ENCODE measurements at regions not wholly inside any gene's neighbourhood (a gene's known extent, or its start where the extent isn't known, plus 50 kb on each side); places are given as distances from the start of the nearest gene placed in this dataset.

GRCh38 chr2:100222844-100223243 is 80.5 kb upstream of the AFF3 start:
- DNase-seq, result no peak

GRCh38 chr2:100218552-100218951 is 76.2 kb upstream of the AFF3 start:
- DNase-seq, result no peak

DNA sequence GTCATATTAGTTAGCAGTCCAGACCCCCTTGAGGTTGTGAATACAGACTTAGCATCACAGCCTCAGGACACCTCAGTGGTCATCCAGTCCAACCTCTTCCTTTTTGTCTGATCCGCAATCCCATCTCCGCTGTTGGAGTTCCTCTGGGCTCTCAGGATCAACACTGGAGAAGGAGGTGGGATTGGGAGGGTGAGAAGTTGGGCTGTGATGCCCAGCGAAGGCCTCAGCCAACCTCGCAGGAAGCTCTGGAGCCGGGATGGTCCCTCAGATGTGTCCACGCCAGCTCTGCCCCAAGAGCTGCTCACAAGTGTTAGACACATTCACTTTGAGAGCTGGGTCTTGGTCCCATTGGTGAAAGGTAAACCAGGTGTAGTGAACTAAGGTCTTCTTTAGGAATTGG is 74.9 kb upstream of the AFF3 start:
- DNase-seq, result no peak

DNA sequence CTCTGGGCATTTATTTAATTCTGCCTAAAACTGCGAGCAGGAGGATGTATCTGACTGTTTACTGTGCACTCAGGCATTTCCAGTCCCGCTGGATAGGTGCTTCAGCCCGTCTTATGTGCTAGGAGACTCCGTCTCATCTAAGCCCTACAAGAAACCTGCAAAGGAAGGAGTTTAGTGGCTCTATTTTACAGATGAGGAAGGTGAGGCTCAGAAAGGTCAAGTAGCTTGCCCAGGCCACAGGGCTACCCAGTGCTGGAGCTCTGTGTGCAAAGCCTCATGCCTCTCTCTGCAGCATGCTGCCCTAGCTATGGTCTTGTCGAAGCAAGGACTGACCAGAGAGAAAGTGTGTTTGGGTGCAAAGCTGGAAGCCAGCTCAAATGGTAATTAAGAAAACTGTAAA is 73.6 kb upstream of the AFF3 start:
- no peak for DNase-seq

GRCh38 chr2:100215371-100215770 is 73.0 kb upstream of the AFF3 start:
- DNase-seq, result no peak

DNA sequence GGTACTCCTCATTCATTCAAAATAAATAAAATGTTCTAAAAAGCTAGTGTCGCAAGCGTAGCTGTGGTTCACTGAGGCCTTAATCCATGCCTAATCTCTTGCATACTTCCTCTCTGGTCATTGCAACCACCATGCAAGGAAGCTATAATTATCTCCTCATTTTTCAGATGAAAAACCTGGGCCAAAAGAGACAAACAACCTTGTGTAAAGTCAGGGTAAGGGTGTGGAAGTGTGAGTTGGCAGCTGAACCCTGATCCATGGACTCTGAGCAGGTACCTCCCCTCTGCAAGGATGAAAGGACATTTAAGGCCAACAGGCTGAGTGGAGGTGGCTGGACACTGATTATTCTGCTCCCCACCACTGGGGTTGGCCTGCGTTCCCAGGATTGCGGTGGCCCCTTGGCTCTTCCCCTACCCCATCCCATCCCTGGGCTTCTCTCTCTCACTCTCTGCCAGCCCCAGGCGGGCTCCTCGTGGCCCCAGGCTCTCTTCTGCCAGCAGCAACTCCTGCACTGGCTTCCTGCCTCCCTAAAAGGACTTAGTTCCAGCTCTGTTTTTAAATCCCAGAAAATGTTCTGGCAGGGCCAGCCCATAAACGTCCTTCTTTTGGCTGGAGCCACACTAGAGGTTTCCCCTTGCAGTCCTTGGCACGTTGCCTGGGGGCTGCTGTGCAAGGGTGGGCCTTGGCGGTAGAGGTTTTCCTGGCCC is 72.0 kb upstream of the AFF3 start:
- DNase-seq, result peak; percentile 52 to 66

- no peak for DNase-seq
Measured at GRCh38 chr2:100213595-100213994, 71.2 kb upstream of the AFF3 start.

DNA sequence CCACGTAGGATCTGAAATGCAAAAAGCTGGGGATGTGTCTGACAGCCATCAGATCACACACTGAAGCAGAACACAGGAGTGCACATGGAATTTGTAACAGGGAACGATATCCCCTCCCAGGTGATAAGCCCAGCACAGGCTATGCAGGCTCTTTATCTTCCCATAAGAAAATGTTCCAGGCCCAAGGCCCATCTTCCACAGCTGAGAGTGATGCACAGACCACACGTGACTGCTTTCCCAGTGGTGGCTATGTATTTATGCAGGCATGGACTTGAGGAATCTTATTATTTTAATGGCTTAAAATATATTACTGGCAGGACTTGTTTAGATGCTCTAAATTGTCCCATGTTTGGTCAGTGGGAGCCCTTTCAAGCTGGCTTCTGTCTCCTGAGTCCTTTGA is 70.5 kb upstream of the AFF3 start:
- DNase-seq, result no peak

DNA sequence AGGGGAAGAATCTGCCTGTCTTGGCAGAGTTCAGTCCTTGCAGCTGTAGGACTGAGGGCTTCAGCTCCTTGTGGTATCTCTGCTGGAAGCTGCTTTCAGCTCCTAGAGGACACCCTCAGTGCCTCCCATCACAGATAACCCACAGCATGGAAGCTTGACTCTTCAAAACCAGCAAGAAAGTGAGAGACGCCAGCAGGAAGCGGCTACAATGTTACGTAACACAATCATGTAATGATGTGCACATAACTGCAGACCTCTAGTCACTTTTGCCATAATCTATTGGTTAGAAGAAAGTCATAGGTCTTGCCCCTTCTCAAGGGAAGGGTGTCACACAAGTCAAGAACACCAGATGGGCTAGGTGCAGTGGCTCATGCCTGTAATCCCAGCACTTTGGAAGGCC is 69.1 kb upstream of the AFF3 start:
- peak; percentile 53 to 69 for DNase-seq

DNA sequence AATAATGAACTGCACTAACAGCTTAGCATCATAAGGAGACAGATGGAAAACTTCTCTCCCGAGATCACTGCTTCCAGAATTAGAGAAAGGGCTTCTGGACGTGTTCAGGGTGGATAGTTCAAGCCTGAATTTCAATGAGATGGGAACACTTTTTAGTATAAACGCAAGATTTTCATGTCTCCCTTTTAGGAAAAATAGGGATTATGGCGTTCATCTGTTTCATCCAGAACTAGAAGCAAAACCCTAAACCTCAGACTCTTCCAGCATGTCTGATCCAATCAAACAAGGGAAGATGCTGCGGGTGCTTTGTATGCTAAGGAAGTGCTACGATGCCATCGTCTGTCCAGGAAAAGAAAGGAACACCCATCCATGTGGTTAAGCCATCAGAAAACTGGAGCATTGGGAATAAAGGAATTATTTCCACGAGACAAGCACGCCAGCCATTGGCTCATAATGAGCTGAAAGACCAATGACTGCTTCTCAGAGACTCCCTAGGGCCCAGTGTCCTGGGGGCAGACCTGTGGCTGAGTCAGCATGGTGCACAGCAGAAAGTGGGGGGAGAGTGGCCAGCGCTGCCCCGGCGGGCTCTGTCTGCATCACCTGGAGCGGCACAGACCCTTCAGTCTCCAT is 65.9 kb upstream of the AFF3 start:
- DNase-seq, result no peak

GRCh38 chr2:100207411-100207885 is 65.1 kb upstream of the AFF3 start:
- DNase-seq, result no peak

- DNase-seq, result no peak
Measured at GRCh38 chr2:100206731-100207255, 64.4 kb upstream of the AFF3 start.

- no peak for DNase-seq
Measured at GRCh38 chr2:100205174-100205573, 62.8 kb upstream of the AFF3 start.

DNA sequence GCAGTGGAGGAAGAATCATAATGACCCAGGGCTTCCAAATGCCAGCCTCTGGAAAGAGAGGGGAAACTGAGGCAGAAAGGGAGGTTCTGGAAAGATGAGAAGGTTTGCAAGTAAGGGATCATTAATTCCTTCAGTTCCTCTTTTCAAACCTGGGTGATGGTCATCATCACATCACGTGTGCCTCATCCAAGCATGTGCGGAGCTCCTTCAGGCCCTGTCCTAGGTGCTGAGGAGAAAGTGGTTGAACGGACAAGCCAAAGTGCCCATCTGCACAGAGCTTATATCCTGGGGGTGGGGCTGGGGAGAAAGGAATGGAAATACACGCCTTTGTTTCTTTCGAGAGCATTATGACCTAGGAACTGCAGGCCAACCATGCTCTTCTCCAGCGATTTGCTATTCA is 60.2 kb upstream of the AFF3 start:
- DNase-seq, result no peak

DNA sequence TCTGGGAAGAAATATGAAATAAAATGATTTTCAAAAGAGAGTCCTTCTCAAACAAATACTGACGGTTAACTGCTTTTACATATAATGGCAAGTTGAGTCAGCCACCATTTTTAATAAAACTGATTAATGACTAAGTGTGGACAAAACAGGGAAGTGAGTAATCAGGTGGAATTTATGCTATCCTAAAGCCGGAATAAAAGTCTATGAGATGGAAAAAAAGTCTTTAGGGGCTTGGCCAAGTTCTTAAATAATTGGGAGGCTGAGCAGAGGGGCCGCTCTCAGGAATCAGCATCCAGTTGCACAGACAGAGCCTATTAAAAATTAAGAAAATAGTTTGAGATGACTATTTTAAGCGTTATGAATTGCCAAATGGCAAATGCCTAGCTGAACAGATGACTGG is 58.6 kb upstream of the AFF3 start:
- no peak for DNase-seq

GRCh38 chr2:100199421-100199820 is 57.0 kb upstream of the AFF3 start:
- no peak for DNase-seq

- DNase-seq, result no peak
Measured at GRCh38 chr2:100198461-100199230, 56.3 kb upstream of the AFF3 start.

- DNase-seq, result no peak
Measured at GRCh38 chr2:100197631-100198153, 55.3 kb upstream of the AFF3 start.

DNA sequence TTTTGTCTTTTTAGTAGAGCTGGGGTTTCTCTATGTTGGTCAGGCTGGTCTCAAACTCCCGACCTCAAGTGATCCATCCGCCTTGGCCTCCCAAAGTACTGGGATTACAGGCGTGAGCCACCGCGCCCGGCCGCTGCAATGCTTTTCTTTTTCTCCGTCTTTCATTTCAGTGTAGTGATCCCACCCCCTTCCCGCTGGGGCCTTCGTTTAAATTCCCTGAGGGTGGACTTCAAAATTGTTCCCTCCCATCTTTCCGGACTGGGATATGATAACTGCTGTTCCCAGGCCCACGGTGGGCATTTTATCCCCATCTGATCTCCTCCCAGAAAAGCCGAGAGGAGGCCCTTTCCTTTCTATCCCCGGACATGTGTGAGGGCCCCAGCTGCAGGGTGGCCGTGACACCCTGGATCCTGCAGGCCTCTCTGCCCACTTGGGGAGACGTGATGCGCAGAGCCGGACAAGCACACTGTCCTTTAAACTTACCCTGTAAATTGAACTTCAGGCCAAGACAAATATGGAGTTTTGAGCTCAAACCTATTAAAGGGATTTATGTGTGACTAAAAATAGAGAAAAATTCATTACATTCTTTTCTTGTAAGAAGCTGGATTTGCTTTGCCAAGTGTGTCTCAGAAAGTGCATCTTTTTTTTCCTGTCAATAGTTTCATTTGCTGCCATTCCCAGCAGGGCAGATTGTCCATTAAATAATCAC is 54.5 kb upstream of the AFF3 start:
- DNase-seq, result no peak

- no peak for DNase-seq
Measured at GRCh38 chr2:100195942-100196341, 53.6 kb upstream of the AFF3 start.

DNA sequence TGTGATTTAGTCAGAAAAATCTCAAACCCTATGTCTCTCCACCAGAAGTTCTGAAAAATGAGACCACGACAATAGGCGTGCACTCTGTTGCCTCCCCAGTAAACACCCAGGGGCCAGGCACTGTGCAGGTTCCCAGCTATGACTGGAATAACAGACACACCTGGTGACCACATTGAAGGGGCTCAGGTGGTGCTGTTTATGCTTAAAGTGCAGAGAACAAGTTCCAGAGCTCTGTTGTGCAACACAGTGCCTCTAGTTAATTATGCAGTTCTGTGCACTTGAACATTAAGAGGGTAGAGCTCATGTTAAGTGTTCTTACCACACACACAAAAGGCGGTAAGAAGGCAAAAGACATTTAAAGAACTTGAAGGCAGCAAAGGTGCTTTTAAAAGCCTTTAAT is 52.6 kb upstream of the AFF3 start:
- DNase-seq, result no peak

DNA sequence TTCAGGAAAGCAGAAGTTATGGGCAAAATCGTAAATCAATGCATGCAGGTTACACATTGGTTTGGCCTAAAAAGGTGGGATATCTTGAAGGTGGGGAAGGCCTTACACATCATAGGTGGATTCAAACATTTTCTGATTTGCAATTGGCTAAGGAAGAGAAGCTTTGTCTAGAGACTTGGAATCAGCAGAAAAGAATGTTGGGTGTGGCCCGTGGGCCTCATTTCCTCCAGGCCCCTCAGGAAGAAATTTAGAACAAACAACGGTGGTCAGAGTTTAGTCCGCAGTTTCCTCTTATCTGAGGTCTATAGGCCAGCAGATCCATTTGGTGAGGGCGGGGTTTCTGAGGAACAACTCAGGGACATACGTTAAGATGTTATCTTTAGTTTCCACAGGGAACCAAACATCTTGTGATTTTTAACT is 50.9 kb upstream of the AFF3 start:
- peak in 1 of 2 donors; percentile 21 for DNase-seq

GRCh38 chr2:100192825-100193224 is 50.4 kb upstream of the AFF3 start:
- peak; percentile 51 to 67 for DNase-seq
